Tongue (tissue), 1 donor: ENCODE measurements at regions not wholly inside any gene's neighbourhood (a gene's known extent, or its start where the extent isn't known, plus 50 kb on each side); places are given as distances from the start of the nearest gene placed in this dataset.
"Not testable (repeated sequence)": the region's sequence is repeated elsewhere in the genome, so short reads cannot be mapped to it uniquely, and the experiment has no call there.

Experiments used
- DNase-seq: peaks from one replicate; pipeline ENCODE4 v3.0.0-alpha.2; 2015

- no peak for DNase-seq
Observed at GRCh38 chr7:142698429-142698828, 50.8 kb upstream of the PRSS1 start.

GRCh38 chr7:142697270-142697669 lies 52.0 kb upstream of the PRSS1 start:
- no peak for DNase-seq

- DNase-seq, result no peak
Observed at GRCh38 chr7:142696456-142697179, 52.7 kb upstream of the PRSS1 start.

- no peak for DNase-seq
Observed at GRCh38 chr7:142693911-142694310, 55.4 kb upstream of the PRSS1 start.

- DNase-seq, result no peak
Observed at GRCh38 chr7:142690554-142691182, 58.6 kb upstream of the PRSS1 start.

GRCh38 chr7:142689439-142690120 lies 59.7 kb upstream of the PRSS1 start:
- DNase-seq, result no peak

GRCh38 chr7:142685877-142686508 lies 63.3 kb upstream of the PRSS1 start:
- no peak for DNase-seq

GRCh38 chr7:142681314-142682092 lies 67.8 kb upstream of the PRSS1 start:
- no peak for DNase-seq

- DNase-seq, result no peak
Observed at GRCh38 chr7:142671506-142671905, 77.8 kb upstream of the PRSS1 start.

- DNase-seq, result no peak
Observed at GRCh38 chr7:142670511-142670910, 78.8 kb upstream of the PRSS1 start.

- DNase-seq, result peak; percentile 10
Observed at GRCh38 chr7:142669074-142669654, 80.1 kb upstream of the PRSS1 start.

GRCh38 chr7:142668495-142668894 lies 80.8 kb upstream of the PRSS1 start:
- no peak for DNase-seq

GRCh38 chr7:142657376-142657775 lies 91.9 kb upstream of the PRSS1 start:
- DNase-seq, result no peak

- no peak for DNase-seq
Observed at GRCh38 chr7:142654398-142654797, 94.9 kb upstream of the PRSS1 start.

- DNase-seq, result no peak
Observed at GRCh38 chr7:142647749-142648148, 101.5 kb upstream of the PRSS1 start.

GRCh38 chr7:142646386-142647140 lies 102.7 kb upstream of the PRSS1 start:
- DNase-seq, result no peak

- no peak for DNase-seq
Observed at GRCh38 chr7:142645777-142646176, 103.5 kb upstream of the PRSS1 start.

- no peak for DNase-seq
Observed at GRCh38 chr7:142642316-142642715, 107.0 kb upstream of the PRSS1 start.

- not testable (repeated sequence) for DNase-seq
Observed at GRCh38 chr7:142641252-142641651, 108.0 kb upstream of the PRSS1 start.

- DNase-seq, result no peak
Observed at GRCh38 chr7:142638581-142638980, 110.7 kb upstream of the PRSS1 start.

- no peak for DNase-seq
Observed at GRCh38 chr7:142637240-142637639, 112.0 kb upstream of the PRSS1 start.
